ENCODE measurements at regions not wholly inside any gene's neighbourhood (a gene's known extent, or its start where the extent isn't known, plus 50 kb on each side); places are given as distances from the start of the nearest gene placed in this dataset.

DNA sequence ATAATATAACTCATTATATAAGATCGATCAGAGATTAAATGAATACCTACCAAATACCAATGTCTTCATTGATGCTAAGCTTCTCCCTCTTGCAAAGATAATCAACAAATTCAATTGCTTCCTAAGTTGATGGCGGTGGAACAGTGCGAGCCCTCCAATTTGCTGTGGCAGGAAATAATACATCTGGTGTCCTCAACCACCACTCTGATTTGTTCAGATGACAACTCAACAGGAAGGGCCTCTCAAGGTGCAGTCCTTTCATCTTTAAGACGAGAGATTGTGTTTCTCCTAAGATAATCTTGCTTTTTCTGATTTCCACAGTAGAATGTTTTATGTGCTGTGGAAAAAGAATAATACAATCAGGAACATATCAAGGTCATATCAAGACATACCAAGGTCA is 56.6 kb upstream of the IGFBP2 start:
- DNase-seq, result no peak

DNA sequence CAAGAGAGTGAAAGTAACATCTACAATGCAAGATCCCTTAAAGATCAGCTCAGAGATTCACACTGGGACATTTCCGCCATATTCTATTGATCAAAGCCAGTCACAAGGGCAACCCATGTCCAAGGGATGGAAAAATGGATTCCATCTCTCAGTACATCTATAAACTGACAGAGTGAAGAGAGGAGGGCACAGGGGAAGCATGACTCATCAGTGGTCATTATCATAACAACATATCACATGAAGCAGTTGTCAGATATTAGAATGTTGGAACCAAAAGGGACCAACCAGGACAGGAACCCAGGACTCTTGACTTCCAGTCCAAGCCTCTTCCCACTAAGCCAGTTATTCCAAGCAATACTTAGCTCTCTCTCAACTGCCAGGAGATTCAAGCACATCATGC is 54.9 kb upstream of the IGFBP2 start:
- DNase-seq, result no peak

DNA sequence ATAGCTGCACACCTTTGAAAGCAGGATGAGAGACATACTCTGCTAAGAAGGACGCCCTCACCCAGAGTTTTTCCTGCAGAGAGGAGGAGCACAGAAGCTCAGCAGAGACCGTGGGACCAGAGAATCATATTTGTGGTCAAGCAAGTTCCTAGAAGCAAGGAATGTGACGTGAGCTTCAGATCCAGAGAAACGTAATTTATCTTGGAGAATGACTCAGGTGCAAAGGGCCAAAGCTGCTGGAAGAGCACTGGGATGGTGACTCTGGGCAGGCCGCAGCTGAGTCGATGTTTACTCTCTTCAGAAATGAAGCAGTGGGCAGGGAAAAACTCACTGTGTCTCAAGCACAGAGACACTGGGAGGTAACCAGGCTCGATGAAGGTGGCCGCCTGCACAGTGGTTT is 50.1 kb upstream of the IGFBP2 start:
- DNase-seq, result no peak

All from NCI-H2171 (cell line).